ENCODE measurements at regions not wholly inside any gene's neighbourhood (a gene's known extent, or its start where the extent isn't known, plus 50 kb on each side); places are given as distances from the start of the nearest gene placed in this dataset.

DNA sequence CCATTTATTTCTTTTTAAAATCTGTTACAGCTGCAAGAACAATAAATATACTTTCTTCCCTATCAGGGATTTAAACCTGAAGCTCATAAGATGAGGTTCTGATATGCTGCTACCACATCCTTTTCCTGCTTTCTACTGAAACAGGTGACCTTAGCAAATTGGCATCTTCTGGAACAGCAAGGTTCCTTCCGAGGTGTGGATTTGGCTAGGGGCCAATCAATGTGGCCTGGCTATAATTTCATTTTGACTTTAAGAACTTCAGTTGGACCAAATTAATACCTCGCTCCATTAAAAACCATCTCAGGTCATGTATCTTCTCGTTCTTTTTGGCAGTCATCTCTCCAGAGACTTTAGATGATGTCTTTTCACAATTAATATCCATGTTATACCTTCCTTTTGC is 53.4 kb upstream of the C3orf80 start:
- H3K4me1 ChIP-seq: peaks cover 13% of the 10 kb centered on the region
- no peak for DNase-seq (ENCODE audit: low read depth in 1 of 2, low spot score in 1 of 2)
- CTCF ChIA-PET: interaction anchor here (1.1 to 2.5 kb wide), 2 partner anchors 9 to 170 kb away, joined by 3 to 9 read pairs; no protein-coding TSS in a partner anchor
- TF ChIP-seq, protein P1, sequence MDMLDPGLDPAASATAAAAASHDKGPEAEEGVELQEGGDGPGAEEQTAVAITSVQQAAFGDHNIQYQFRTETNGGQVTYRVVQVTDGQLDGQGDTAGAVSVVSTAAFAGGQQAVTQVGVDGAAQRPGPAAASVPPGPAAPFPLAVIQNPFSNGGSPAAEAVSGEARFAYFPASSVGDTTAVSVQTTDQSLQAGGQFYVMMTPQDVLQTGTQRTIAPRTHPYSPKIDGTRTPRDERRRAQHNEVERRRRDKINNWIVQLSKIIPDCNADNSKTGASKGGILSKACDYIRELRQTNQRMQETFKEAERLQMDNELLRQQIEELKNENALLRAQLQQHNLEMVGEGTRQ (IDR thresholded peaks at IDR 0.05): no peak
- TF ChIP-seq, protein P2, sequence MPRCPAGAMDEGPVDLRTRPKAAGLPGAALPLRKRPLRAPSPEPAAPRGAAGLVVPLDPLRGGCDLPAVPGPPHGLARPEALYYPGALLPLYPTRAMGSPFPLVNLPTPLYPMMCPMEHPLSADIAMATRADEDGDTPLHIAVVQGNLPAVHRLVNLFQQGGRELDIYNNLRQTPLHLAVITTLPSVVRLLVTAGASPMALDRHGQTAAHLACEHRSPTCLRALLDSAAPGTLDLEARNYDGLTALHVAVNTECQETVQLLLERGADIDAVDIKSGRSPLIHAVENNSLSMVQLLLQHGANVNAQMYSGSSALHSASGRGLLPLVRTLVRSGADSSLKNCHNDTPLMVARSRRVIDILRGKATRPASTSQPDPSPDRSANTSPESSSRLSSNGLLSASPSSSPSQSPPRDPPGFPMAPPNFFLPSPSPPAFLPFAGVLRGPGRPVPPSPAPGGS (IDR thresholded peaks at IDR 0.05): no peak
- TF ChIP-seq FOXS1 (CRISPR knock-in tag; IDR thresholded peaks at IDR 0.05) (no peak), MAFK (IDR thresholded peaks at IDR 0.05; ENCODE audit: partially characterized antibody) (no peak), NR3C1 (IDR thresholded peaks at IDR 0.05) (no peak)
- POLR2A ChIA-PET: no interaction called here
- H3K9me3 ChIP-seq: no peaks in the 10 kb centered on the region
- no peak overlapping the region for H3K4me3 ChIP-seq
- no peak overlapping the region for H3K27ac ChIP-seq
- 76% methylated on average over 3 of the region's 3 CpGs for WGBS (ENCODE audit: missing lambda C conversion rate)
- no peak overlapping the region for H3K4me2 ChIP-seq
- no peak for FAIRE-seq
- no peak for ATAC-seq

DNA sequence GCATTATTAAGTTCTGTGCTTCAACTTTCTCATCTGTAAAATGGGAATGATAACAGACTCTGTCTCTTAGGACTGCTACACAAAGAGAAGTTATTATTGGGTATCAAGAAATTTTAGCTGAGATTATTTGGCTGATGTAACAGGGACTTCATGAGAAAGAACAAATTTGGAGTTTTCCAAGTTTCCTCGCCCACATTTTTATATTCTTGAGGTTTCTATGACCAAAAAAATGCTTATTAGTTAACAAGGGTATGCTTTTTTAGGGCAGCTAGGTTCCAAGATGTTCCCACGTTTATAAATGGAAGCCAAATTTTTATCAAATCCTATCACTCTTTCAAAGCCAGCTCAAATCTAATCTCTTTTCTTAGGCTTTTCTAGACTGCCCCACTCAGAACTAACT is 50.6 kb upstream of the C3orf80 start:
- TF ChIP-seq E2F6 (IDR thresholded peaks at IDR 0.05; ENCODE audit: borderline replicate concordance, low read depth) (no peak), BHLHE40 (IDR thresholded peaks at IDR 0.05; ENCODE audit: low read depth, low read length) (no peak), CBX8 (IDR thresholded peaks at IDR 0.05) (no peak), ATOH8 (CRISPR knock-in tag; IDR thresholded peaks at IDR 0.05; ENCODE audit: low read depth) (no peak), NFE2L2 (conservative IDR thresholded peaks at IDR 0.05; ENCODE audit: low read length) (no peak), KDM1A (IDR thresholded peaks at IDR 0.05; ENCODE audit: low read depth) (no peak), FOXS1 (CRISPR knock-in tag; IDR thresholded peaks at IDR 0.05) (no peak), CHD2 (IDR thresholded peaks at IDR 0.05; ENCODE audit: low read length, partially characterized antibody) (no peak), CTCF (IDR thresholded peaks at IDR 0.05) (no peak), JUNB (IDR thresholded peaks at IDR 0.05) (no peak), EHF (CRISPR knock-in tag; IDR thresholded peaks at IDR 0.05) (no peak), NR3C1 (IDR thresholded peaks at IDR 0.05) (no peak), CEBPB (IDR thresholded peaks at IDR 0.05) (no peak), HOXB5 (CRISPR knock-in tag; IDR thresholded peaks at IDR 0.05) (no peak), RNF2 (IDR thresholded peaks at IDR 0.05; ENCODE audit: borderline replicate concordance, low read depth) (no peak), ZC3H11A (IDR thresholded peaks at IDR 0.05) (no peak), RFX5 (IDR thresholded peaks at IDR 0.05) (no peak)
- TF ChIP-seq, protein P3, sequence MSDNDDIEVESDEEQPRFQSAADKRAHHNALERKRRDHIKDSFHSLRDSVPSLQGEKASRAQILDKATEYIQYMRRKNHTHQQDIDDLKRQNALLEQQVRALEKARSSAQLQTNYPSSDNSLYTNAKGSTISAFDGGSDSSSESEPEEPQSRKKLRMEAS (IDR thresholded peaks at IDR 0.05): no peak
- TF ChIP-seq, protein P4, sequence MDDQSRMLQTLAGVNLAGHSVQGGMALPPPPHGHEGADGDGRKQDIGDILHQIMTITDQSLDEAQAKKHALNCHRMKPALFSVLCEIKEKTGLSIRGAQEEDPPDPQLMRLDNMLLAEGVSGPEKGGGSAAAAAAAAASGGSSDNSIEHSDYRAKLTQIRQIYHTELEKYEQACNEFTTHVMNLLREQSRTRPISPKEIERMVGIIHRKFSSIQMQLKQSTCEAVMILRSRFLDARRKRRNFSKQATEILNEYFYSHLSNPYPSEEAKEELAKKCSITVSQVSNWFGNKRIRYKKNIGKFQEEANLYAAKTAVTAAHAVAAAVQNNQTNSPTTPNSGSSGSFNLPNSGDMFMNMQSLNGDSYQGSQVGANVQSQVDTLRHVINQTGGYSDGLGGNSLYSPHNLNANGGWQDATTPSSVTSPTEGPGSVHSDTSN (IDR thresholded peaks at IDR 0.05): no peak
- WGBS (ENCODE audit: missing lambda C conversion rate): 54% methylated on average over 2 of the region's 2 CpGs
- H3K4me1 ChIP-seq: no peaks in the 10 kb centered on the region
- H3K4me2 ChIP-seq: no peak overlapping the region
- FAIRE-seq (no peak), DNase-seq (ENCODE audit: low read depth in 1 of 2, low spot score in 1 of 2) (no peak), ATAC-seq (no peak)
- POLR2A ChIA-PET: no interaction called here
- no peak overlapping the region for H3K27ac ChIP-seq
- H3K9me3 ChIP-seq: no peaks in the 10 kb centered on the region
- H3K4me3 ChIP-seq: no peak overlapping the region
- CTCF ChIA-PET: interaction anchor here (0.8 to 2.7 kb wide), 3 partner anchors 11 to 51 kb away, joined by 3 to 14 read pairs (median 6); partner anchors contain the start of gene C3orf80
